SU-DHL-6 (cell line): ENCODE measurements at regions not wholly inside any gene's neighbourhood (a gene's known extent, or its start where the extent isn't known, plus 50 kb on each side); places are given as distances from the start of the nearest gene placed in this dataset.

Source experiments
- H2AFZ ChIP-seq: fragments of 200-600 bp; sonication (generic); 2 replicates; pipeline ENCODE4 v1.6.1; 2014; ENCODE audit warnings: low read depth, mild to moderate bottlenecking, moderate library complexity, mixed read lengths, antibody characterized with exemption, low read length; ENCODE audit not compliant: severe bottlenecking
- H3F3A ChIP-seq: fragments of 200-600 bp; shearing (Covaris generic); 2 replicates; pipeline ENCODE4 v1.6.0; 2016; ENCODE audit warnings: antibody characterized with exemption, mild to moderate bottlenecking; ENCODE audit not compliant: insufficient read depth
- H3K27ac ChIP-seq: fragments of 200-600 bp; sonication (generic); 2 replicates; pipeline ENCODE4 v1.5.1; 2016; ENCODE audit warnings: low read depth, mild to moderate bottlenecking, low read length, moderate library complexity, mixed read lengths
- H3K27me3 ChIP-seq: fragments of 200-600 bp; sonication (generic), shearing (Covaris generic); 2 replicates; pipeline ENCODE4 v1.6.0; 2014; ENCODE audit warnings: mild to moderate bottlenecking, low read length
- H3K36me3 ChIP-seq: fragments of 200-600 bp; sonication (generic); 2 replicates; pipeline ENCODE4 v1.6.1; 2014; ENCODE audit warnings: mild to moderate bottlenecking, low read length, mixed read lengths
- H3K4me2 ChIP-seq: fragments of 300-600, 200-600 bp; shearing (Covaris generic), sonication (generic); 2 replicates; pipeline ENCODE4 v1.6.0; 2014; ENCODE audit warnings: low read length, low read depth, mild to moderate bottlenecking; ENCODE audit not compliant: poor library complexity, severe bottlenecking
- H3K4me3 ChIP-seq: fragments of 200-600 bp; sonication (generic); 2 replicates; pipeline ENCODE4 v1.5.1; 2014; ENCODE audit warnings: antibody characterized with exemption, low read length, mild to moderate bottlenecking, mixed read lengths; ENCODE audit not compliant: insufficient read depth, poor library complexity, severe bottlenecking
- H3K79me2 ChIP-seq: fragments of 200-600 bp; sonication (generic); 2 replicates; pipeline ENCODE4 v1.6.1; 2014; ENCODE audit warnings: mild to moderate bottlenecking, low read length, moderate library complexity; ENCODE audit not compliant: insufficient read depth
- H3K9ac ChIP-seq: fragments of 200-600 bp; sonication (generic); 2 replicates; pipeline ENCODE4 v1.7.0; 2014; ENCODE audit warnings: mild to moderate bottlenecking, low read length
- H3K9me2 ChIP-seq: fragments of 200-600 bp; sonication (generic); replicated peaks from 2 replicates; pipeline ENCODE4 v1.6.1; 2014; ENCODE audit warnings: low read length; ENCODE audit not compliant: insufficient read depth
- H3K9me3 ChIP-seq: fragments of 200-600 bp; sonication (generic); 2 replicates; pipeline ENCODE4 v1.6.1; 2014; ENCODE audit warnings: low read length, mixed read lengths; ENCODE audit not compliant: insufficient read depth
- H4K20me1 ChIP-seq: fragments of 200-600 bp; sonication (generic); 2 replicates; pipeline ENCODE4 v1.6.1; 2014; ENCODE audit warnings: low read depth, mild to moderate bottlenecking, antibody characterized with exemption, low read length, moderate library complexity, mixed read lengths
- CTCF ChIP-seq: fragments of 200-600 bp; sonication (generic); IDR thresholded peaks from one replicate; pipeline ENCODE4 v1.5.1; 2017; ENCODE audit warnings: antibody characterized with exemption, mild to moderate bottlenecking, low read length, moderate library complexity; ENCODE audit not compliant: insufficient read depth, poor library complexity, severe bottlenecking
- EZH2phosphoT487 ChIP-seq: fragments of 200-600 bp; sonication (generic), shearing (Covaris generic); conservative IDR thresholded peaks from 2 replicates; pipeline ENCODE4 v1.6.1; 2018; ENCODE audit warnings: mild to moderate bottlenecking, antibody characterized with exemption, low read length, moderate library complexity, mixed read lengths

GRCh38 chr17:45696442-45696841, 87.7 kb upstream of the CRHR1 start:
- Histone ChIP-seq H4K20me1 (no peaks in the 10 kb centered on the region), H3K9me3 (no peaks in the 10 kb centered on the region), H3K9ac (no peak overlapping the region), H2AFZ (no peak overlapping the region), H3K4me3 (no peak overlapping the region), H3K27me3 (no peaks in the 10 kb centered on the region), H3K79me2 (no peaks in the 10 kb centered on the region), H3K27ac (no peak overlapping the region), H3K9me2 (no peaks in the 10 kb centered on the region), H3K36me3 (no peaks in the 10 kb centered on the region), H3K4me2 (no peak overlapping the region), H3F3A (no peaks in the 10 kb centered on the region)
- TF ChIP-seq EZH2phosphoT487, result no peak
- TF ChIP-seq CTCF, result no peak

- Histone ChIP-seq H3K9ac (no peak overlapping the region), H3K36me3 (no peaks in the 10 kb centered on the region), H3K4me2 (no peak overlapping the region), H3F3A (no peaks in the 10 kb centered on the region), H4K20me1 (no peaks in the 10 kb centered on the region), H3K79me2 (no peaks in the 10 kb centered on the region), H3K27me3 (no peaks in the 10 kb centered on the region), H3K4me3 (no peak overlapping the region), H3K9me2 (no peaks in the 10 kb centered on the region), H2AFZ (no peak overlapping the region), H3K9me3 (no peaks in the 10 kb centered on the region), H3K27ac (no peak overlapping the region)
- TF ChIP-seq CTCF (no peak), EZH2phosphoT487 (no peak)
These were observed 87.0 kb upstream of the CRHR1 start for GRCh38 chr17:45697076-45697475.

- Histone ChIP-seq H3K4me2 (no peak overlapping the region), H3K36me3 (no peaks in the 10 kb centered on the region), H3F3A (no peaks in the 10 kb centered on the region), H3K27me3 (no peaks in the 10 kb centered on the region), H3K9me2 (no peaks in the 10 kb centered on the region), H3K9ac (no peak overlapping the region), H3K9me3 (no peaks in the 10 kb centered on the region), H3K79me2 (no peaks in the 10 kb centered on the region), H3K4me3 (no peak overlapping the region), H2AFZ (no peak overlapping the region), H3K27ac (no peak overlapping the region), H4K20me1 (no peaks in the 10 kb centered on the region)
- TF ChIP-seq CTCF (no peak), EZH2phosphoT487 (no peak)
These were observed 83.7 kb upstream of the CRHR1 start for GRCh38 chr17:45700171-45701090.
